Liver (tissue), 7 donors: ENCODE measurements at regions not wholly inside any gene's neighbourhood (a gene's known extent, or its start where the extent isn't known, plus 50 kb on each side); places are given as distances from the start of the nearest gene placed in this dataset.
"Not testable (repeated sequence)": the region's sequence is repeated elsewhere in the genome, so short reads cannot be mapped to it uniquely, and the experiment has no call there.

Experiments
- DNase-seq: peaks from one replicate; pipeline ENCODE4 v3.0.0-alpha.2; 2017; ENCODE audit warnings: low spot score
- H3K27ac ChIP-seq, 2 donors: one replicate each; pipeline ENCODE4 v1.7.0; 2013; ENCODE audit warnings: inconsistent platforms in 2 of 2, low read length in 2 of 2, control low read depth in 1 of 2, low read depth in 1 of 2, mild to moderate bottlenecking in 1 of 2
- H3K27me3 ChIP-seq, 4 donors: one replicate each; pipeline versions ENCODE4 v1.6.1 to v1.7.0; 2013; ENCODE audit warnings: low read length in 3 of 4, inconsistent platforms in 1 of 4, mild to moderate bottlenecking in 1 of 4, moderate library complexity in 1 of 4; ENCODE audit not compliant: control insufficient read depth in 4 of 4, insufficient read depth in 4 of 4
- H3K36me3 ChIP-seq, 4 donors: one replicate each; pipeline versions ENCODE4 v1.6.1 to v1.7.0; 2013; ENCODE audit warnings: low read length in 3 of 4, mild to moderate bottlenecking in 3 of 4, low read depth in 1 of 4, moderate library complexity in 1 of 4; ENCODE audit not compliant: control insufficient read depth in 4 of 4, insufficient read depth in 3 of 4
- H3K4me1 ChIP-seq, 4 donors: one replicate each; pipeline versions ENCODE4 v1.6.1 to v1.7.0; 2013; ENCODE audit warnings: low read length in 3 of 4, mild to moderate bottlenecking in 3 of 4, moderate library complexity in 1 of 4; ENCODE audit not compliant: control insufficient read depth in 4 of 4, insufficient read depth in 4 of 4
- H3K4me3 ChIP-seq, 3 donors: one replicate each; pipeline versions ENCODE4 v1.6.1 to v1.7.0; 2013; ENCODE audit warnings: low read length in 3 of 3, control low read depth in 1 of 3, low read depth in 1 of 3, mild to moderate bottlenecking in 1 of 3
- H3K9ac ChIP-seq, 2 donors: one replicate each; pipeline ENCODE4 v1.7.0; 2013; ENCODE audit warnings: low read length in 2 of 2, mild to moderate bottlenecking in 2 of 2, moderate library complexity in 2 of 2, control low read depth in 1 of 2, low read depth in 1 of 2
- H3K9me3 ChIP-seq, 4 donors: one replicate each; pipeline versions ENCODE4 v1.6.1 to v1.7.0; 2013; ENCODE audit warnings: low read length in 3 of 4; ENCODE audit not compliant: control insufficient read depth in 4 of 4
- ATF3 ChIP-seq: IDR thresholded peaks from 2 replicates; pipeline ENCODE4 v1.6.1; 2016; ENCODE audit warnings: antibody characterized with exemption
- EGR1 ChIP-seq, 2 donors: IDR thresholded peaks; 2 replicates each; pipeline ENCODE4 v1.6.1; 2016 to 2018; ENCODE audit warnings: antibody characterized with exemption in 2 of 2, low read depth in 2 of 2
- FOXA1 ChIP-seq: IDR thresholded peaks from 2 replicates; pipeline ENCODE4 v1.6.1; 2016; ENCODE audit warnings: antibody characterized with exemption
- FOXA2 ChIP-seq: IDR thresholded peaks from 2 replicates; pipeline ENCODE4 v1.6.1; 2016; ENCODE audit warnings: antibody characterized with exemption
- GABPA ChIP-seq, 2 donors: IDR thresholded peaks in 1 of 2; conservative IDR thresholded peaks in 1 of 2; 2 replicates each; pipeline ENCODE4 v1.6.1; 2016; ENCODE audit warnings: antibody characterized with exemption in 2 of 2, mild to moderate bottlenecking in 1 of 2, moderate library complexity in 1 of 2
- HNF4A ChIP-seq, 2 donors: conservative IDR thresholded peaks; 2 replicates each; pipeline ENCODE4 v1.6.1; 2016; ENCODE audit warnings: antibody characterized with exemption in 2 of 2, mild to moderate bottlenecking in 2 of 2
- HNF4G ChIP-seq: IDR thresholded peaks from 2 replicates; pipeline ENCODE4 v1.6.1; 2016; ENCODE audit warnings: antibody characterized with exemption
- JUND ChIP-seq, 2 donors: IDR thresholded peaks; 2 replicates each; pipeline ENCODE4 v1.6.1; 2016; ENCODE audit warnings: antibody characterized with exemption in 2 of 2
- NR2F2 ChIP-seq: IDR thresholded peaks from 2 replicates; pipeline ENCODE4 v1.6.1; 2016; ENCODE audit warnings: antibody characterized with exemption
- RAD21 ChIP-seq, 2 donors: IDR thresholded peaks; 2 replicates each; pipeline ENCODE4 v1.6.1; 2016; ENCODE audit warnings: antibody characterized with exemption in 2 of 2, mild to moderate bottlenecking in 2 of 2
- REST ChIP-seq: IDR thresholded peaks from 2 replicates; pipeline ENCODE4 v1.6.1; 2016; ENCODE audit warnings: antibody characterized with exemption, mild to moderate bottlenecking
- RXRA ChIP-seq, 2 donors: IDR thresholded peaks; 2 replicates each; pipeline ENCODE4 v1.6.1; 2017 to 2018; ENCODE audit warnings: antibody characterized with exemption in 2 of 2, mild to moderate bottlenecking in 1 of 2
- SP1 ChIP-seq: IDR thresholded peaks from 2 replicates; pipeline ENCODE4 v1.6.1; 2018; ENCODE audit warnings: antibody characterized with exemption, mild to moderate bottlenecking
- TAF1 ChIP-seq: conservative IDR thresholded peaks from 2 replicates; pipeline ENCODE4 v1.6.1; 2016; ENCODE audit warnings: antibody characterized with exemption, mild to moderate bottlenecking
- YY1 ChIP-seq: IDR thresholded peaks from 2 replicates; pipeline ENCODE4 v1.6.1; 2016; ENCODE audit warnings: antibody characterized with exemption, mild to moderate bottlenecking
- WGBS: extraction: QIAGEN DNeasy Blood & Tissue Kit; methylation state at CpG from one replicate; pipeline ENCODE4 v1.1.7; 2013; 5-methylcytosine and 5-hydroxymethylcytosine counted together
- TF ChIP-seq, protein P1 (sequence below): IDR thresholded peaks from 2 replicates; pipeline ENCODE4 v1.6.1; 2016; ENCODE audit warnings: antibody characterized with exemption
- TF ChIP-seq, protein P2 (sequence below): IDR thresholded peaks from 2 replicates; pipeline ENCODE4 v1.6.1; 2016; ENCODE audit warnings: antibody characterized with exemption
- donor health status: healthy.
- donor health status: healthy.
- donor health status: healthy.
- donor health status: healthy.

DNA sequence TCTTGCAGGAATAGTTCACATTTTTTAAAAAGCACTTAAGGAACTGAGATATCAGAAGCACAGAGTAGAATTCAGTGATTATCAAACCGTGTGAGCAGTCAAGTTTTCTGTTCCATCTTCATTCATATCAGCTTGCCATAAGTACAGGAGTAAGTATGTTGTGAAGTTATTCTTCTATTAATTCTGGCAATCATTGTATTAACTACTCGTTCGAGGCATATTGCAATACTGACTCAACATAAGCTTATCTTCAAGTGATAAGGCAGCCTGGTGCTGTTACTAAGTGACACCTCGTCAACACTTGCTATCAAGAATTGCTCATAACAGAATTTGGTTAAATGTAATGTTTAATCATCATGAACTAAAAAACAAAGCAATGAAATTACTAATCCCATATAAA, 75.7 kb upstream of the SNX9 start:
- DNase-seq: no peak
- no peaks in the 10 kb centered on the region for H3K36me3 ChIP-seq

DNA sequence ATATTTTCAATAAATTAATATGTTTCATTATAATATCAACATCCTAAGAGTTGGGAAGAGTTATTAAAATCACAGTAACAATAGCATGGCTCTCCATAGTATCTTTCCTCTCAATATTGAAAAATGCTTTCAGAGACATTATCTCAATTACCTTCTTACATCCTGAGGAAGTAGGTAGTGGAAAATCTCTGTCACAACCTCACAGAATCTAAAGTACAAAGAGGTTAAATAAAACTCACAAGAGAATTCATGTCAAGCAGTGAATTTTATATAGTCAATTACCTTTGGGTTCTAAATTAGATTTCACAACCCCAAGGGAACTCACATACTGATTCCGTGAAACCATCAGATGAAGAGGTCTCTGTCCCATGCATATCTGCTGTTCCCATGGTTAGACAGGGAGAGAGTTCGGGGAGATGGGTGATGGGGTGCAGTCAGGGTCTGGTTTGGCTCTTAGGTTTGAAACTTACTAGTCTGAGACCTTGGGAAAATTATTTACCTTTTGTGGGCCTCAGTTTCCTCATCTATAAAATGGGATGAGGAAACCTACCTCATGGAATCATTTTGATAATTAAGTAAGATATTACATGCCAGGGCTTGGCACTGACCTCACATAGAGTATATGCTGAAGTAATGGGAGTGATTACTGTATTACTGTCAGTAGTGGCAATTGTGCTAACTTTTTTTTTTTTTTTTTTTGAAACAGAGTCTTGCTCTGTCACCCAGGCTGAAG, 74.0 kb upstream of the SNX9 start:
- 95% methylated on average over 2 of the region's 2 CpGs for WGBS
- TF ChIP-seq EGR1 (IDR thresholded peaks at IDR 0.05; ENCODE audit: low read depth in 2 of 2) (no peak), RXRA (IDR thresholded peaks at IDR 0.05) (no peak), YY1 (no peak)
- TF ChIP-seq, protein P1, sequence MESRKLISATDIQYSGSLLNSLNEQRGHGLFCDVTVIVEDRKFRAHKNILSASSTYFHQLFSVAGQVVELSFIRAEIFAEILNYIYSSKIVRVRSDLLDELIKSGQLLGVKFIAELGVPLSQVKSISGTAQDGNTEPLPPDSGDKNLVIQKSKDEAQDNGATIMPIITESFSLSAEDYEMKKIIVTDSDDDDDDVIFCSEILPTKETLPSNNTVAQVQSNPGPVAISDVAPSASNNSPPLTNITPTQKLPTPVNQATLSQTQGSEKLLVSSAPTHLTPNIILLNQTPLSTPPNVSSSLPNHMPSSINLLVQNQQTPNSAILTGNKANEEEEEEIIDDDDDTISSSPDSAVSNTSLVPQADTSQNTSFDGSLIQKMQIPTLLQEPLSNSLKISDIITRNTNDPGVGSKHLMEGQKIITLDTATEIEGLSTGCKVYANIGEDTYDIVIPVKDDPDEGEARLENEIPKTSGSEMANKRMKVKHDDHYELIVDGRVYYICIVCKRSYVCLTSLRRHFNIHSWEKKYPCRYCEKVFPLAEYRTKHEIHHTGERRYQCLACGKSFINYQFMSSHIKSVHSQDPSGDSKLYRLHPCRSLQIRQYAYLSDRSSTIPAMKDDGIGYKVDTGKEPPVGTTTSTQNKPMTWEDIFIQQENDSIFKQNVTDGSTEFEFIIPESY: no peak
- no peak overlapping the region for H3K4me3 ChIP-seq

More for the DNA sequence above, 75.7 kb upstream of the SNX9 start:
- Histone ChIP-seq H3K9ac (no peak overlapping the region), H3K4me1 (no peaks in the 10 kb centered on the region), H3K4me3 (no peak overlapping the region), H3K27ac (no peak overlapping the region), H3K9me3 (no peaks in the 10 kb centered on the region), H3K27me3 (no peaks in the 10 kb centered on the region)
- WGBS: 63% methylated on average over 4 of the region's 4 CpGs
- TF ChIP-seq REST (no peak), ATF3 (no peak), FOXA2 (no peak), RXRA (IDR thresholded peaks at IDR 0.05) (no peak), RAD21 (IDR thresholded peaks at IDR 0.05) (no peak), FOXA1 (no peak), SP1 (no peak), HNF4G (no peak), JUND (IDR thresholded peaks at IDR 0.05) (no peak), YY1 (no peak), HNF4A (conservative IDR thresholded peaks at IDR 0.05) (no peak), TAF1 (no peak), GABPA (IDR thresholded peaks at IDR 0.05 in 1 of 2, conservative IDR thresholded peaks at IDR 0.05 in 1 of 2) (no peak), NR2F2 (no peak)
- TF ChIP-seq, protein P1: no peak
- TF ChIP-seq, protein P2, sequence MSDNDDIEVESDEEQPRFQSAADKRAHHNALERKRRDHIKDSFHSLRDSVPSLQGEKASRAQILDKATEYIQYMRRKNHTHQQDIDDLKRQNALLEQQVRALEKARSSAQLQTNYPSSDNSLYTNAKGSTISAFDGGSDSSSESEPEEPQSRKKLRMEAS: no peak

DNA sequence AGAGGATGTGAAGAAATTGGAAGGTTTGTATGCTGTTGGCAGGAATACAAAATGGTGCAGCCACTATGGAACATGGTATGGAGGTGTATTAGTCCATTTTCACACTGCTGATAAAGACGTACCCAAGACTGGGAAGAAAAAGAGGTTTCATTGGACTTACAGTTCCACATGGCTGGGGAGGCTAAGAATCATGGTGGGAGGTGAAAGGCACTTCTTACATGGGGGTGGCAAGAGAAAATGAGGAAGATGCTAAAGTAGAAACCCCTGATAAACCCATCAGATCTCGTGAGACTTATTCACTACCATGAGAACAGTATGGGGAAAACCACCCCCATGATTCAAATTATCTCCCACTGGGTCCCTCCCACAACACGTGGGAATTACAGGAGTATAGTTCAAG, 72.1 kb upstream of the SNX9 start:
- DNase-seq, H3K9ac ChIP-seq, H3K9me3 ChIP-seq, H3K36me3 ChIP-seq, H3K4me1 ChIP-seq, H3K27me3 ChIP-seq, H3K27ac ChIP-seq, H3K4me3 ChIP-seq: not testable (repeated sequence)
- 78% methylated on average over 3 of the region's 3 CpGs for WGBS

More for the DNA sequence above, 74.0 kb upstream of the SNX9 start:
- no peak for DNase-seq
- no peaks in the 10 kb centered on the region for H3K36me3 ChIP-seq
- no peaks in the 10 kb centered on the region for H3K4me1 ChIP-seq
- H3K27ac ChIP-seq: no peak overlapping the region
- H3K9me3 ChIP-seq: no peaks in the 10 kb centered on the region
- H3K27me3 ChIP-seq: no peaks in the 10 kb centered on the region
- no peak overlapping the region for H3K9ac ChIP-seq
